Mesenchymal stem cell (in vitro differentiated cells and primary cell): ENCODE measurements at regions not wholly inside any gene's neighbourhood (a gene's known extent, or its start where the extent isn't known, plus 50 kb on each side); places are given as distances from the start of the nearest gene placed in this dataset.

Experiments
- DNase-seq: peaks from one replicate; pipeline ENCODE4 v3.0.0-alpha.2; 2013
- H2AFZ ChIP-seq: one replicate; pipeline ENCODE4 v1.6.1; 2013; ENCODE audit warnings: low read depth, mild to moderate bottlenecking, control low read depth, inconsistent platforms, low read length, moderate library complexity
- H2AK5ac ChIP-seq: 2 replicates; pipeline ENCODE4 v1.6.1; 2013; ENCODE audit warnings: low read length, moderate library complexity, mild to moderate bottlenecking, inconsistent platforms; ENCODE audit not compliant: severe bottlenecking
- H2BK120ac ChIP-seq: one replicate; pipeline ENCODE4 v1.6.1; 2013; ENCODE audit warnings: low read depth, mild to moderate bottlenecking, inconsistent platforms, low read length, moderate library complexity
- H2BK12ac ChIP-seq, 2 experiments: one replicate each; pipeline ENCODE4 v1.6.1; 2013; ENCODE audit warnings: inconsistent platforms in 2 of 2, low read length in 2 of 2, mild to moderate bottlenecking in 2 of 2, moderate library complexity in 2 of 2, control low read depth in 1 of 2
- H2BK15ac ChIP-seq: one replicate; pipeline ENCODE4 v1.6.1; 2013; ENCODE audit warnings: mild to moderate bottlenecking, low read depth, inconsistent platforms; ENCODE audit not compliant: poor library complexity, severe bottlenecking
- H2BK5ac ChIP-seq: 2 replicates; pipeline ENCODE4 v1.6.1; 2013; ENCODE audit warnings: low read depth, mild to moderate bottlenecking, low read length, control low read depth, inconsistent platforms; ENCODE audit not compliant: poor library complexity, severe bottlenecking
- H3K14ac ChIP-seq, 2 experiments: one replicate each; pipeline ENCODE4 v1.6.1; 2013; ENCODE audit warnings: inconsistent platforms in 2 of 2, low read length in 2 of 2, control low read depth in 1 of 2, mild to moderate bottlenecking in 1 of 2, moderate library complexity in 1 of 2
- H3K18ac ChIP-seq, 2 experiments: one replicate each; pipeline ENCODE4 v1.6.1; 2013; ENCODE audit warnings: inconsistent platforms in 2 of 2, low read length in 2 of 2, control low read depth in 1 of 2, low read depth in 1 of 2, mild to moderate bottlenecking in 1 of 2
- H3K23ac ChIP-seq, 2 experiments: one replicate each; pipeline ENCODE4 v1.6.1; 2013; ENCODE audit warnings: inconsistent platforms in 2 of 2, low read length in 2 of 2, mild to moderate bottlenecking in 2 of 2, moderate library complexity in 2 of 2, control low read depth in 1 of 2
- H3K27ac ChIP-seq: 2 replicates; pipeline ENCODE4 v1.5.1; 2013; ENCODE audit warnings: mild to moderate bottlenecking, moderate library complexity, low read length, control low read depth, inconsistent platforms; ENCODE audit not compliant: poor library complexity, severe bottlenecking
- H3K27me3 ChIP-seq, 2 experiments: 2 replicates each; pipeline versions ENCODE4 v1.6.1 to v1.7.0; 2013; ENCODE audit warnings: low read length in 2 of 2, mild to moderate bottlenecking in 2 of 2, moderate library complexity in 2 of 2, control low read depth in 1 of 2, inconsistent platforms in 1 of 2; ENCODE audit not compliant: control insufficient read depth in 1 of 2, insufficient read depth in 1 of 2
- H3K36me3 ChIP-seq, 2 experiments: 2 replicates each; pipeline versions ENCODE4 v1.6.1 to v1.7.0; 2013; ENCODE audit warnings: low read length in 2 of 2, control low read depth in 1 of 2, inconsistent platforms in 1 of 2, low read depth in 1 of 2, mild to moderate bottlenecking in 1 of 2; ENCODE audit not compliant: insufficient read depth in 2 of 2, control insufficient read depth in 1 of 2
- H3K4ac ChIP-seq, 2 experiments: one replicate each; pipeline ENCODE4 v1.6.1; 2013; ENCODE audit warnings: inconsistent platforms in 2 of 2, low read length in 2 of 2, mild to moderate bottlenecking in 2 of 2, moderate library complexity in 2 of 2, control low read depth in 1 of 2, low read depth in 1 of 2
- H3K4me1 ChIP-seq: 2 replicates; pipeline ENCODE4 v1.6.1; 2013; ENCODE audit warnings: low read depth, low read length, control low read depth; ENCODE audit not compliant: control insufficient read depth, insufficient read depth
- H3K4me2 ChIP-seq: 2 replicates; pipeline ENCODE4 v1.6.1; 2013; ENCODE audit warnings: low read length, mild to moderate bottlenecking, inconsistent platforms; ENCODE audit not compliant: poor library complexity, severe bottlenecking
- H3K4me3 ChIP-seq, 2 experiments: 2 replicates each; pipeline versions ENCODE4 v1.5.1 to v1.7.0; 2013; ENCODE audit warnings: low read length in 2 of 2, mild to moderate bottlenecking in 2 of 2, control low read depth in 1 of 2, low read depth in 1 of 2; ENCODE audit not compliant: insufficient read depth in 1 of 2
- H3K79me1 ChIP-seq: replicated peaks from 2 replicates; pipeline ENCODE4 v1.6.1; 2013; ENCODE audit warnings: mild to moderate bottlenecking, control low read depth, low read length, inconsistent platforms; ENCODE audit not compliant: poor library complexity, severe bottlenecking
- H3K9ac ChIP-seq: 2 replicates; pipeline ENCODE4 v1.7.0; 2013; ENCODE audit warnings: mild to moderate bottlenecking, low read length, moderate library complexity
- H3K9me3 ChIP-seq: 2 replicates; pipeline ENCODE4 v1.7.0; 2013; ENCODE audit warnings: mild to moderate bottlenecking, low read length; ENCODE audit not compliant: control insufficient read depth
- H4K8ac ChIP-seq: one replicate; pipeline ENCODE4 v1.6.1; 2013; ENCODE audit warnings: inconsistent platforms, mild to moderate bottlenecking, low read length, moderate library complexity
- H4K91ac ChIP-seq: one replicate; pipeline ENCODE4 v1.6.1; 2013; ENCODE audit warnings: mild to moderate bottlenecking, low read length, inconsistent platforms
- WGBS: methylation state at CpG from one replicate; pipeline ENCODE4 v1.1.7; 2013; ENCODE audit warnings: mixed read lengths; 5-methylcytosine and 5-hydroxymethylcytosine counted together

DNA sequence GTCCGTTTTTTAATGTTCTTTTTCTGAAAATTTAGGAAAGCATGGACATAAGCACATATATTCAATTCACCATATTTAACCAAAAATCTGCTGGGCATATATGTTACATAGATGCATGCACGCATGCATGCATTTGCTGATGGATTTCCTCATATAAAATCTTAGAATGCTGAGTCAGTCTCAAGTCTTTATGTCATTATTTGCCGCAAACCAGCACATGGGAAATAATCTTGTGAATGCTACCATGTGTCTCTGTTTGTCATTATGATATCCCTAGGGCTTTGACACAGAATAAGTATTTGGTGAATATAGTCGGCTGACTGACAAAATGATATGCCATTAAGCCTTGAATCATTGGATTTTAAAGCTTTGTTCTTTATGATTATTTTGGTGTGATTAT, 776.5 kb downstream of the KCNT2 start:
- Histone ChIP-seq H2BK12ac (no peak overlapping the region), H3K14ac (no peak overlapping the region), H2BK5ac (no peak overlapping the region), H2BK120ac (no peak overlapping the region), H3K9me3 (no peaks in the 10 kb centered on the region), H3K9ac (no peak overlapping the region), H2AK5ac (no peak overlapping the region), H3K27me3 (no peaks in the 10 kb centered on the region), H2AFZ (no peak overlapping the region), H3K27ac (no peak overlapping the region), H3K4me1 (no peaks in the 10 kb centered on the region), H3K18ac (no peak overlapping the region), H3K4me3 (no peak overlapping the region), H3K23ac (no peak overlapping the region), H3K4me2 (no peak overlapping the region), H3K4ac (no peak overlapping the region), H4K8ac (no peak overlapping the region), H3K79me1 (no peaks in the 10 kb centered on the region), H4K91ac (no peak overlapping the region), H3K36me3 (no peaks in the 10 kb centered on the region), H2BK15ac (no peak overlapping the region)
- no peak for DNase-seq
- 96% methylated on average over 3 of the region's 4 CpGs for WGBS

DNA sequence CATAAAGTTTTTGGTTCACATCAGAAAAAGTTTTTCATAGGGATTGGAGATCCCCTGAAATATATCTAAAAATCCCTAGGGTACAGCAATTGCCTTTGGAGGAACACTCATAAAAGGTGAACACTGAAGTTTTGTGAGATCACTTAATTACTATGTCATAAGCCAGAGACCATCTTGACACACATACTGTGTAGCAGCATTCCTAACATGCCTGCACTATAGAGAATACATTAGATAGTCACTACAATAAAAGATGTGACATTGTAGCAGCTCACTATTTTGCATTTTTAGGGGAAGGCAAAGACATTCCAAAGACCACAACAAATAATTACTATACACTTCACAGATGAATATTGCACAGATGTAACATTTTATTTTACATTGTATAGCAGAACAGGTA, 779.9 kb downstream of the KCNT2 start:
- H2AK5ac ChIP-seq, result no peak overlapping the region
- H3K4me3 ChIP-seq, result no peak overlapping the region
- no peaks in the 10 kb centered on the region for H3K27me3 ChIP-seq
- H2BK120ac ChIP-seq, result no peak overlapping the region
- no peak overlapping the region for H3K27ac ChIP-seq
- no peak overlapping the region for H3K14ac ChIP-seq
- H2BK5ac ChIP-seq, result no peak overlapping the region
- no peak overlapping the region for H3K4me2 ChIP-seq
- H3K4me1 ChIP-seq, result no peaks in the 10 kb centered on the region
- no peak overlapping the region for H4K91ac ChIP-seq
- H3K36me3 ChIP-seq, result no peaks in the 10 kb centered on the region
- no peak overlapping the region for H3K4ac ChIP-seq
- no peak overlapping the region for H4K8ac ChIP-seq
- H3K9ac ChIP-seq, result no peak overlapping the region
- H2BK12ac ChIP-seq, result no peak overlapping the region
- H2BK15ac ChIP-seq, result no peak overlapping the region
- DNase-seq, result no peak
- no peak overlapping the region for H3K18ac ChIP-seq
- H3K23ac ChIP-seq, result no peak overlapping the region
- H3K9me3 ChIP-seq, result no peaks in the 10 kb centered on the region
- no peak overlapping the region for H2AFZ ChIP-seq
- no peaks in the 10 kb centered on the region for H3K79me1 ChIP-seq

GRCh38 chr1:195820925-195821324, 787.3 kb downstream of the KCNT2 start:
- Histone ChIP-seq H2AK5ac (no peak overlapping the region), H3K9ac (no peak overlapping the region), H4K8ac (no peak overlapping the region), H2AFZ (no peak overlapping the region), H2BK12ac (no peak overlapping the region), H4K91ac (no peak overlapping the region), H3K9me3 (peaks cover 3% of the 10 kb centered on the region), H3K27ac (no peak overlapping the region), H3K4me1 (no peaks in the 10 kb centered on the region), H3K18ac (no peak overlapping the region), H3K4me2 (no peak overlapping the region), H2BK15ac (no peak overlapping the region), H3K4ac (no peak overlapping the region), H3K4me3 (no peak overlapping the region), H3K14ac (no peak overlapping the region), H3K36me3 (no peaks in the 10 kb centered on the region), H2BK5ac (no peak overlapping the region), H2BK120ac (no peak overlapping the region), H3K23ac (no peak overlapping the region), H3K27me3 (no peaks in the 10 kb centered on the region), H3K79me1 (no peaks in the 10 kb centered on the region)
- DNase-seq, result no peak
- WGBS, result 86% methylated on average over 1 of the region's 3 CpGs

DNA sequence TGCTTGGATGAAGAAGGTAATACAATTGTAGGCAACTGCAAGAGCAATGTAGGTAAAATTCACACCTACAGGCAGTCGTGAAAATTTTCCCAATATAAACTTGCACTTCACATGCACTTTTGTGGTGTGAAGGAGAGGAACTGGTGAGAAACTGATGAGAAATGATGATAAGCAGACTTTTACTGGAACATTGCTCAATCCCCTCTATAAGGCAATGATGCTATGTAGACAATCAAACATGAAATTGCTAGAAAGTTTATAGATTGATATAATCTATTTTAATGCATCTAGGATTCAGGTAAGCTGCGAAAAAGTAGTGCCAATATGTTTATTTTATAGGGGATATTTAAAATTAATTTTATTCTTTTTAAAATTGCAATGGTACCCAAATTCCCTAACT, 802.2 kb downstream of the KCNT2 start:
- DNase-seq, result no peak
- Histone ChIP-seq H4K91ac (no peak overlapping the region), H3K23ac (no peak overlapping the region), H3K9ac (no peak overlapping the region), H3K27ac (no peak overlapping the region), H3K4me1 (no peaks in the 10 kb centered on the region), H3K4ac (no peak overlapping the region), H3K14ac (no peak overlapping the region), H2BK15ac (no peak overlapping the region), H3K36me3 (no peaks in the 10 kb centered on the region), H3K4me2 (no peak overlapping the region), H2AK5ac (no peak overlapping the region), H3K27me3 (no peaks in the 10 kb centered on the region), H2BK12ac (no peak overlapping the region), H3K18ac (no peak overlapping the region), H2BK5ac (no peak overlapping the region), H4K8ac (no peak overlapping the region), H2BK120ac (no peak overlapping the region), H3K4me3 (no peak overlapping the region), H3K79me1 (no peaks in the 10 kb centered on the region), H2AFZ (no peak overlapping the region), H3K9me3 (no peaks in the 10 kb centered on the region)
- WGBS, result no CpG with 5 or more reads among the region's 2 CpGs
